CD4-positive, alpha-beta T cell (primary cell): ENCODE measurements at regions not wholly inside any gene's neighbourhood (a gene's known extent, or its start where the extent isn't known, plus 50 kb on each side); places are given as distances from the start of the nearest gene placed in this dataset.

Experiments used
- ATAC-seq: fragments of 200-7000 bp; cut with Tn5 transposase; one replicate; pipeline ENCODE4 v1.10.0; 2022; ENCODE audit warnings: mild to moderate bottlenecking; ENCODE audit not compliant: poor library complexity
- CTCF ChIA-PET: fragments of 350-600 bp; sonication (Branson Sonifier 250); formaldehyde crosslinking; loops from one replicate; lab custom pipeline; 2021; ENCODE audit warnings: antibody characterized with exemption, inconsistent platforms; lab: Charles Lee
- POLR2A ChIA-PET: fragments of 350-600 bp; sonication (Branson Sonifier 250); formaldehyde crosslinking; loops from one replicate; lab custom pipeline; 2021; ENCODE audit warnings: antibody characterized with exemption, inconsistent platforms; lab: Charles Lee
- DNase-seq, 14 experiments: peaks; one replicate each; pipeline ENCODE4 v3.0.0-alpha.2; 2013 to 2020; ENCODE audit warnings: mixed read lengths in 2 of 14
- H3K27ac ChIP-seq, 2 donors: one replicate each; pipeline versions ENCODE4 v1.5.1 to v1.7.0; 2013; ENCODE audit warnings: low read length in 2 of 2, low read depth in 1 of 2, mild to moderate bottlenecking in 1 of 2
- H3K27me3 ChIP-seq, 2 experiments: 1 replicate in 1 of 2; 2 replicates in 1 of 2; pipeline versions ENCODE4 v1.6.1 to v1.7.0; 2013; ENCODE audit warnings: low read length in 2 of 2, control low read depth in 1 of 2, mild to moderate bottlenecking in 1 of 2, moderate library complexity in 1 of 2; ENCODE audit not compliant: insufficient read depth in 2 of 2, control insufficient read depth in 1 of 2
- H3K36me3 ChIP-seq: one replicate; pipeline ENCODE4 v1.6.1; 2013; ENCODE audit warnings: low read length, control low read depth; ENCODE audit not compliant: insufficient read depth
- H3K4me1 ChIP-seq: one replicate; pipeline ENCODE4 v1.6.1; 2013; ENCODE audit warnings: low read length, control low read depth; ENCODE audit not compliant: insufficient read depth
- H3K4me3 ChIP-seq: one replicate; pipeline ENCODE4 v1.5.1; 2013; ENCODE audit warnings: mild to moderate bottlenecking, low read length, moderate library complexity
- H3K9me3 ChIP-seq, 2 experiments: 1 replicate in 1 of 2; 2 replicates in 1 of 2; pipeline versions ENCODE4 v1.6.1 to v1.7.0; 2013; ENCODE audit warnings: low read length in 2 of 2, mild to moderate bottlenecking in 2 of 2, control low read depth in 1 of 2, moderate library complexity in 1 of 2; ENCODE audit not compliant: control insufficient read depth in 1 of 2, insufficient read depth in 1 of 2
- H3K27ac Mint-ChIP-seq: one replicate; pipeline ENCODE4 v1.8.0; 2020; ENCODE audit warnings: mixed read lengths
- H3K27me3 Mint-ChIP-seq: one replicate; pipeline ENCODE4 v1.8.0; 2021; ENCODE audit warnings: mixed read lengths
- H3K36me3 Mint-ChIP-seq: one replicate; pipeline ENCODE4 v1.8.0; 2021; ENCODE audit warnings: low read depth, mixed read lengths
- H3K4me1 Mint-ChIP-seq: one replicate; pipeline ENCODE4 v1.8.0; 2021; ENCODE audit warnings: low read depth, mixed read lengths
- H3K4me3 Mint-ChIP-seq: one replicate; pipeline ENCODE4 v1.8.0; 2020; ENCODE audit warnings: mild to moderate bottlenecking, mixed read lengths
- H3K9me3 Mint-ChIP-seq: one replicate; pipeline ENCODE4 v1.8.0; 2020; ENCODE audit warnings: mixed read lengths
- intact Hi-C, 2 experiments: fragments of 100-400 bp; cut with DNase I in 1 of 2; cut with micrococcal nuclease in 1 of 2; formaldehyde crosslinking; loops; one replicate each; pipeline versions ENCODE4 v1.15.1 to v1.9.0; 2023 to 2025; cut with DNase I, micrococcal nuclease
- TF ChIP-seq, protein P1 (sequence below): fragments of 200-600 bp; IDR thresholded peaks from one replicate; pipeline ENCODE4 v1.8.0; 2022; ENCODE audit warnings: antibody characterized with exemption, mild to moderate bottlenecking

DNA sequence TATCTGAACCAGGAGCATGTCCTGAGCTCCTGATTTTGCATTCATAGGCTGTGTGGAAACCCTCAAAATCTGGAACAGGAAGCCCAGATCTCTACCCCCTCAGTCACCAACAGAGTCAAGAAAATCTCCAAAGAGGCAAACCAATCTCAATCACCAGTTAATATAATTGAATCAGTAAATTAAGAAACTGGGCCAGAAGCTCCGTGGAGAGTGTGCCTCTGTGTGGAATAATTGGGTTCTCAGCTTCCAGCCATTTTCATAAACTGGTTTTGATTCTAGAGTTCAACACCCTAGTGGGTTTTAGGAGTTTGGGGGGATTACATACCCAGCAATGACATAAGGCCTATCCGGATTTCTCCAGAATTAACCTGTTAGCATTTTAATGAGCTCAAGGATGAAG, 362.9 kb downstream of the IRX2 start:
- Mint-ChIP-seq H3K9me3 (no peaks in the 10 kb centered on the region), H3K4me1 (no peaks in the 10 kb centered on the region), H3K4me3 (no peak overlapping the region), H3K27ac (no peak overlapping the region), H3K27me3 (peaks cover 15% of the 10 kb centered on the region), H3K36me3 (no peaks in the 10 kb centered on the region)
- Histone ChIP-seq H3K4me3 (no peak overlapping the region), H3K27ac (no peak overlapping the region), H3K9me3 (peaks cover 0 to 17% of the 10 kb centered on the region in 2 experiments), H3K4me1 (no peaks in the 10 kb centered on the region), H3K27me3 (no peaks in the 10 kb centered on the region), H3K36me3 (no peaks in the 10 kb centered on the region)
- ATAC-seq = no peak
- intact Hi-C loops = no loop called here
- DNase-seq = no peak
- POLR2A ChIA-PET = no interaction called here
- TF ChIP-seq, protein P1, sequence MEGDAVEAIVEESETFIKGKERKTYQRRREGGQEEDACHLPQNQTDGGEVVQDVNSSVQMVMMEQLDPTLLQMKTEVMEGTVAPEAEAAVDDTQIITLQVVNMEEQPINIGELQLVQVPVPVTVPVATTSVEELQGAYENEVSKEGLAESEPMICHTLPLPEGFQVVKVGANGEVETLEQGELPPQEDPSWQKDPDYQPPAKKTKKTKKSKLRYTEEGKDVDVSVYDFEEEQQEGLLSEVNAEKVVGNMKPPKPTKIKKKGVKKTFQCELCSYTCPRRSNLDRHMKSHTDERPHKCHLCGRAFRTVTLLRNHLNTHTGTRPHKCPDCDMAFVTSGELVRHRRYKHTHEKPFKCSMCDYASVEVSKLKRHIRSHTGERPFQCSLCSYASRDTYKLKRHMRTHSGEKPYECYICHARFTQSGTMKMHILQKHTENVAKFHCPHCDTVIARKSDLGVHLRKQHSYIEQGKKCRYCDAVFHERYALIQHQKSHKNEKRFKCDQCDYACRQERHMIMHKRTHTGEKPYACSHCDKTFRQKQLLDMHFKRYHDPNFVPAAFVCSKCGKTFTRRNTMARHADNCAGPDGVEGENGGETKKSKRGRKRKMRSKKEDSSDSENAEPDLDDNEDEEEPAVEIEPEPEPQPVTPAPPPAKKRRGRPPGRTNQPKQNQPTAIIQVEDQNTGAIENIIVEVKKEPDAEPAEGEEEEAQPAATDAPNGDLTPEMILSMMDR = no peak
- CTCF ChIA-PET = no interaction called here

DNA sequence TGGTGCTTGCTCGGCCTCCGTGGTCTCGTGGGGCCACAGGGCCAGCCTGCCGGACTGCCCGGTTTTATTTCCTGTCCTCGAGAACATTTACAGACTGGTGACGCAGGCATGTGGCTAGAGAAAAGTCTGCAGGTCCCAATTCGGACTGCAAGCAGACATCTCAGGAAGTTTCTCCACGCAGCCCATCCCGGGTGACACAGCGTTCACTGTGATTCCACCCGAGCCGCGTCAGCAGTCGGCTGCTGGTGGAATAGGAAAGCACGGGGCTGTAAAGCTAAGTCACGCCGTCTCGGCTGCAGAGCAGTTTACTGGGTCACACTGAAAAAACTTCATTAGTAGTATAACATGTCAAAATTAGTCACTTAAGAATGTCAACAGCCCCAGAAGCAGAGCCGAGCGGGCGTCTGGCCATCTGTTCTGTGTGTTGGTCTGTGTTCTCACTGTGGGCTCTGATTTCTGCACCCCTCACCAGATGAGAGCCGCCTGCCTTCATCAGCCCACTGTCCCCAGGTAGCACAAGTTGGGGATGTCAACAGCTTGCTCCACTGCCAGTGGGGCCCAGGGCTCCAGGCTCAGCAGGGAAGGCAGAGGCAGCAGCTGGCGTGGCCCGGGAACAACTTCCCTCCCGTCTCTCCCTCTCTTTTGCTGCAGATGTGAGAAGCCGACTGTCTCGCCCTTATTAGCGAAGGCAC, 363.7 kb downstream of the IRX2 start:
- Mint-ChIP-seq H3K27ac (no peak overlapping the region), H3K4me3 (no peak overlapping the region), H3K4me1 (no peaks in the 10 kb centered on the region), H3K36me3 (no peaks in the 10 kb centered on the region), H3K27me3 (peaks cover 15% of the 10 kb centered on the region), H3K9me3 (no peaks in the 10 kb centered on the region)
- no peak overlapping the region for H3K4me3 ChIP-seq
- no peaks in the 10 kb centered on the region for H3K27me3 ChIP-seq
- POLR2A ChIA-PET = no interaction called here
- TF ChIP-seq, protein P1 = no peak
- no peaks in the 10 kb centered on the region for H3K4me1 ChIP-seq
- CTCF ChIA-PET = no interaction called here
- no peak for DNase-seq
- no peak overlapping the region for H3K27ac ChIP-seq
- H3K36me3 ChIP-seq = no peaks in the 10 kb centered on the region
- intact Hi-C loops = no loop called here
- peaks cover 0 to 20% of the 10 kb centered on the region in 2 experiments for H3K9me3 ChIP-seq
- ATAC-seq = no peak

DNA sequence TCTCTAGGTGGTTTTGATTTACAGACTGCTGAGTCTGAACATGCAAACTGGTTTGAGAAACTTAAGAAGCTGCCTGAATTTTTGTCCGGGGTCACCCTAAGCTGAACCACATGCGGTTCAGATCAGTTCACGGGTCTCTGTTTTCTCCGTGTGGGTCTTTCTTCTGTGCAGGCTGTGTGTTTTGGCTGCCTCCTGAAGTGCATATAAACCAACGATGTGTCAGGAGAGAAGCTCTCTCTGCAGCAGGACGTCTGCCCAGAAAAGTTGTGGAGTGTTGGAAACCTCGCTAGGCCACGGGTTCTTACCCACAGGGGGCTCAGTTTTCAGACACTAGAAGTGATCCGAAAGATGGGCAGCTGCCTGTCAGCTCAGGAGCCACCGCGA, 364.2 kb downstream of the IRX2 start:
- TF ChIP-seq, protein P1 = no peak

More for the DNA sequence above, 364.2 kb downstream of the IRX2 start:
- H3K4me1 ChIP-seq = no peaks in the 10 kb centered on the region
- Mint-ChIP-seq H3K27ac (no peak overlapping the region), H3K27me3 (peaks cover 15% of the 10 kb centered on the region), H3K36me3 (no peaks in the 10 kb centered on the region), H3K4me3 (no peak overlapping the region), H3K4me1 (no peaks in the 10 kb centered on the region), H3K9me3 (no peaks in the 10 kb centered on the region)
- no peak overlapping the region for H3K27ac ChIP-seq
- H3K36me3 ChIP-seq = no peaks in the 10 kb centered on the region
- ChIA-PET CTCF (no interaction called here), POLR2A (no interaction called here)
- H3K27me3 ChIP-seq = no peaks in the 10 kb centered on the region
- intact Hi-C loops = no loop called here
- ATAC-seq = no peak
- H3K9me3 ChIP-seq = peaks cover 0 to 22% of the 10 kb centered on the region in 2 experiments
- DNase-seq = no peak
- H3K4me3 ChIP-seq = no peak overlapping the region
